Ramos (cell line): ENCODE measurements at regions not wholly inside any gene's neighbourhood (a gene's known extent, or its start where the extent isn't known, plus 50 kb on each side); places are given as distances from the start of the nearest gene placed in this dataset.

ENCODE experiments used
- in situ Hi-C: fragments of 300-500 bp; cut with MboI; formaldehyde crosslinking; loops from one replicate; pipeline ENCODE4 v1.14.3; 2022; ENCODE audit warnings: low sequenced_read_pairs; ENCODE audit not compliant: unreplicated experiment

DNA sequence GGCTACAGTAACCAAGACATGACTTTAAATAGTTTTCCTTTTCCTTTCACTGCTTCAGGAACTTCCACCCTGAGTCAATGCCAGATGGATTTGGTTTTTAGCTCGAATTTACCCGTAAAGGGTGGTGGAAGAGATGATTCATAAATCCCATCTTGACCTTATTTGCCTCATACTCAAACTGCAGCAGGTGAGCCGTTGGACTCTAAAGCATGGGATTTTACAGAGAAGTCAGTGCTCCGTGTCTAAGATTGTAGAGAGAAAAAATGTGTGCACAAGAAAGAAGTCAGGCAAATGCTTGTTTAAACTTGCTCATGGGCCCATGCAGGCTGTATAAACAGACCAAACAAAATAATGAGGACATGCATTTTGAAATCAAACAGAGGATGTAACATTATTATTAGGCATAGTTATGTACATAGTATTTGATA, 369.7 kb upstream of the TRIB2 start:
- in situ Hi-C loops: no loop called here

DNA sequence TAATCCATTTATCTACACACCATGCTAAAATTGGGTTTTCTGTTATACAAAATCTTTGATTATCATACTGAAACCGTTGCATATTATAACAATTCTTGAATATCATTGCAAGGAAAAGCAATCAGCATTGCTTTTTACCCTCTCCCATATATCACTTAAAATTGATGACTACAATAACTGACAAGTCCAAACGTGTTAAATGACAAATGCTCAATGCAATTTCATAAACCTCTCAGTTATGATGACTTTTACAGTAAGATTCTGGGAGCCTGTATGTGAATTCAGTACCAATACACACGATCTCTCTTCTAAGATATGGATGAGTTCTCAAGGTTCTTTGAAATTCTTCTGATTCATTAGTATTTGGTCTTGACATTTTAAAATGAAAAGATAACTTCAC, 368.5 kb upstream of the TRIB2 start:
- in situ Hi-C loops: no loop called here

DNA sequence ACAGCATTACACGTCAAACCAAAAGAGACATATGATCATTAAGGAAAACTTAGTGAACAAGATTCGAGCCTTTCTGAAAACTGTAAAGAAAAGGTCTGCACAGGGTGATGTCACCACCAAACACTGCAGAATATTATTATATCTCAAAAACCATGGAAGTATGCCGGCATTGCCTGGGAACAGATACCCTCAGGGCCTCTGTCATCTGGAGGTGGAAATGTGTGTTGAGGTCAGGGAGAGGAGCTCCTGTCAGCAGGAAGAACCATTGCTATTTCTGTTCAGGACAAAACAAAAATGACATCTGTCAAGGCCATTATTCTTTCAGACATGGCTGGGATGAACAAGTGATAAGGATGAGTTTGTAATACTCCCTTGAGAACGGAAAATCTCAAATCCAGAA, 365.9 kb upstream of the TRIB2 start:
- in situ Hi-C loops: no loop called here

DNA sequence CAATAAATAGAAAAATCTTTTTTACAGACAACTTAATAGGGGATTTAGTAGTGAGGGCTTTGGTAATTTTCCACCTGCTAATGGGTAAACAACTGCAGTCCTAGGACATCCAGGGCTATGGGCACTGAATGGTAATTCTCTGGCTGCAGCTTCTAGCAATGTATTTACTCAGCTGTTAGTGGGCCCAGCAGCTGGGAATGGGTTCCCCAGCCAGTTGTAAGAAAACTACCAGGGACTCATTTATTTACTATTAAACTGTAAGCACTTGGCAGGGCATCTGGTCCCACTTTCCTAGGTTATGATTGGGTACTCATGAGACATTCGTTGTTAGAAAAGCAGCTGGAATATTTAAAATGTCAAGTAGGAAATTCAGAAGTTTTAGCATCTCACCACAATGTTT, 363.8 kb upstream of the TRIB2 start:
- in situ Hi-C loops: no loop called here

DNA sequence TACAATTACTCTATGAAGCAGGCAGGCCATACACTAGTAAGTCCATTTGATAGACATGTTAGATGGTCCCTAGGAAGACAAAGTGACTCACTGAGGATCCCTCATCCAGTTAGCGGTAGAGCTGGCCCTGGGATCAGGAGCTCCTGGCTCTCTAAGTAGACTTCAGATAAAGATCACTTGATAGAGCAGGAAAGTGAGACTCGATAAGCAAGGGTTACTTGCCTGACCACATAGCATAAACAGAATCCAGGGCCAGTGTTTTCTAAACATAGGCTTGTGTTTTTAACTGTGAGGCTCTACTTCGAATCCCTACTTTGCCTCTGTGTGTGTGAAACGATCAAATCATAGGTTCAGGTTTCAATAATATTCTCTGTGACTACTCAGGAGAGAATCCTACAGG, 355.2 kb upstream of the TRIB2 start:
- in situ Hi-C loops: no loop called here

DNA sequence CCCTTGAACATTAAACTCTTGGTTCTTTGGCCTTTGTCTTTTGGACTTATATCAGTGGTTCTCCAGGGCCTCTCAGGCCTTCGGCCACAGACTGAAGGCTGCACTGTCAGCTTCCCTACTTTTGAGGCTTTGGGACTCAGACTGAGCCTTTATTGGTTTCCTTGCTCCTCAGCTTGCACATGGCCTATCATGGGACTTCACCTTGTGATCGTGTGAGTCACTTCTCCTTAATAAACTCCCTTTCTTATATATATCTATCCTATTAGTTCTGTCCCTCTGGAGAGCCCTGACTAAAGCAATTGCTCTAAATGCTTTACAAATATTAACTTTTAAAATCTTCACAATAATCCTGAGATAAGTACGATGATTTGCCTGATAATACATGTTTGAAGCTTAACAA, 353.6 kb upstream of the TRIB2 start:
- in situ Hi-C loops: no loop called here

DNA sequence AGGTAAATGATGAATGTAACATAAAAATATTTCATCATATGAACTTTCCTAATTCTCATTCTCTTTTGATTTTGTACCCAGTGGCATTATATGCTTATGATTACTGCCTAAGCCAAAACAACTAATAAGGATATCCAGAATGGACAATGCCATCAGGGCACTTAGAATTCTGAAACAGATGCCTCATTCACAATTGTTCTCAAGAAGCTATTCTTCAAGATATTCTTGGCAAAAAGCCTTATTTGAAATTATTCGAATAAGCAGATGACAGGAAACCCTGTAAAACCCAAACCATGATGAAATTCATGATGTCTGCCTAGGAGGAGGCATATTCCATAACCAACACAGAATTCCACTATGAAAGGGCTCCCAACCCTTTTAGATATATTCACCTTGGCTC, 353.2 kb upstream of the TRIB2 start:
- in situ Hi-C loops: no loop called here

DNA sequence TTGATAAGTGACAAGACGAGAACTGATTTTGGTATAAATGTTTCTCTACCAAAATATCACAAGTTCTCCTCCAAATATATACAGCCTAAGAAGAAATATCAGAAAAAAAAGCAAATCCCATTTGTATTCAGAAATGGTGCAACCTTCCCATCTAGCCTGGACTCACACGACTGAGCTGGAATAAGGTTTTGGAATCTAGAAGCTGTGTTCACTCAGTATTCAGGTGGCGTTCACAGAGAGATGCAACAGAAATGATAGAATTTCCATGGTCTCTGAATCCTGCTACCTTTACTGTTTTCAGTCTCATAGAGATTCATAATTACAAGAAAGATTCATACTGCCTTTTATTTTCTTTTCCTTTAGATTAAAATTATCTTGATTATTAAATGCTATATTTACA, 347.2 kb upstream of the TRIB2 start:
- in situ Hi-C loops: no loop called here

DNA sequence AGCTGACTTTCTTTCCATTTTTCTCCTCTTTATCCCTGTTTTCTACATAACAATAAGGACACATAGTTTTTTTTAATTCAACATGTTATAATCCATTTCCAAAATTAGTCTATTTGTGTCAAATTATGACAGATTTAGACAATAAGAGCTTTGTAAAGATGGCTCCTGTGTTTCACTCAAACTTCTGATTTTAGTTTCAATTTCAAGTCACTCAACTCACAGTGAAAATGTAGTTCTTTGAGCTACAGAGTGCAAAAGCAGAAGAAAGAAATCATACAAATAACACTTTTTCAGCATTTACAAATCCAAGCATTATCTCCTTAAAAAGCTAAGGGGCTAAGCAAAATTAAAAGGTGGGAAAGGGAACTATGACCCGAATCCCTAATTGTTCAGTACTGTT, 340.7 kb upstream of the TRIB2 start:
- in situ Hi-C loops: no loop called here

DNA sequence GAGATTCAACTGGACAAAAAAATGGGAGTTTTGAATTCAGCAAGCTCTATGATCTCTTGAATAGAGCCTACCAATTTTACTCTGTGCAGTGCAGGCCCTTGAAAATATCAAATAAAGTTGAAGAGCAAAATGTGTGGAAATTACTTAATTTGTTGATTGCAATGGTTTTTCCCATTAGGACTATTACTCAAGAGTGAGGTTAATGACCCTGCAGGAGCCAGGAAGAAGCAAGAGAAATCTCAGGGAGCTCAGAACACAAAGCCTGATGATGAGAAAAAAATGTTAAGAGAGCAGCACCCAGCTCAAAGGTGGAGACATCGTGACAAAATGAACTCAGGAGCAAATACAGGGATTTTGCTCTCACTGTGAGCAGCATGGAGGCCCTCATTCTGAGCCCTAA, 337.6 kb upstream of the TRIB2 start:
- in situ Hi-C loops: no loop called here

DNA sequence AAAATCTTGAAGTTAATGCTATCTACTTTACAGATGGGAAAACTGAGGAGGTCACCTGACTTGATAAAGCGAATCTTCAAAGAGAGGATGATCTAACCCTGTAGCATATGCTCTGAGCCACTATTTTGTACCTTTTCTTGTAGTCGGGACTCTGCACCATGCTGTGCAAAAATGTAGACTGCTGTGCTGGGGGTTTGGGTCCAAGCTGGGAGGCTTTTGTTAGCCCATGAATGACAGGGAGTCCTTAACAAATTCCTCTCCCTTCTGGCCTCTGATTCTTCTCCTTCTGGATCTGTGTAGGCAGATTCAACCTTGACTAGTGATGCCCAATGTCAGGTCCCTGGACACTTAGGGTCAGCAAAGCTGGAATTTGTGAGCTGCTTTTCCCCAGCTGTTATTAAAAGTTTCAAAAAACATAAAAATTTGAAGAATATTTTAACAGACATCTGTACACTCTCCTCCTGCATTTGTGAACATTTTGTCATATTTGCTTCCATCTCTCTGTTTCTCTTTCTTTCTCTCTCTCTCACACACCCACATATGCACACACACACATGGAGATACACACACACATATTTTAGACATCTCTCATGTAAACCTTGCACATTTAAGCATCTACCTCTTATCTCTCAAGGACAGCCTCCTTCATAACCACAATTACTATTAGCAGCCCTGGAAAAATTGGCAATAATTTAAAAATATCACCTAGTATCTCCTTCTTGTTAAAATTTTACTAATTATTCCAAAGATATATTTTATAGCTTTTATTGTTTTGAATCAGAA, 335.0 kb upstream of the TRIB2 start:
- in situ Hi-C loops: no loop called here

DNA sequence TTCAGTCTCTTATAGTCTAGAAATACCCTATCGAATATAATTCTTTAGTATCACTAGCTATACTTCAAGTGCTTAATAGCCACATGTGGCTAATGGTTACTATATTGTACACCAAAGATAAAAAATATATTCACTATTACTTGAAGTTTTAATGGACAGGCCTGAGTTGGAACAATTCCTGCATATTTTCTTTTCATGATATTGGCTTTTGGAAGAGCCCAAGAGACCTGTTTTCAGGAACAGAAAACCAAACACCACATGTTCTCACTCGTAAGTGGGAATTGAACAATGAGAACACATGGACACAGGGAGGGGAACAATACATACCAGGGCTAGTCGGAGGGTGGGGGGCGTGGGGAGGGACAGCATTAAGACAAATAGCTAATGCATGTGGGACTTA, 334.4 kb upstream of the TRIB2 start:
- in situ Hi-C loops: no loop called here

DNA sequence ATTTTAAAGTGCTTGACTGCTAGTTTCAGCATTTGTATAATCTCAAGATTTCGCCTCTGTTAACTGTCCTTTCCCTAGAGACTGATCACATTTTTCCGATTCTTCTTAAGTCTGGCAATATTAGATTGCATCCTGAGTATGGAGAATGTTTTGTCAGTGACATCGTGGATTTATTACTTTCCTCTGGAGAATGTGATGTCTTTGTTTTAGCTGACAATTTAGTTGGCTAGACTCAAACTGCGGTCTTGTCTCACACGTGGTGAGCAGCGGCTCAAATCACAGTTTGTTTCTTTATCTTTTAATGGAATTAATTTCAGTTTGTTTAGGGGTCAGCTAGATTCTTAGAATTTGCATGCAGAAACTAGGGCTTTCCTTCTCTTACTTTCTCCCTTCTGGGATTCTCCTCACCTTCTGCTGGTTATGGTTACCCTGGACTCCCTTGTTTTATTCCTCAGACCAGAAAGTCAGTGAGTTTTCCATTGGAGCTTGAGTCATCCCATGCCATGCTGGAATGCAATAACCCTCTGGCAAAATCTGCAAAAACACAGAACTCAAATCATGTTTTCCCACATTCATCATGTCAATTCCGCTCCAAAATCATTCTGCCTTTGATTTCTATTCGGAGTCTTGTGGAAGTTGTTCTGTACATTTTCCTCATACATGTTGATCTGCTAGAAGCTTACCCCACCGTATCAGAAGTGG, 327.2 kb upstream of the TRIB2 start:
- in situ Hi-C loops: no loop called here

DNA sequence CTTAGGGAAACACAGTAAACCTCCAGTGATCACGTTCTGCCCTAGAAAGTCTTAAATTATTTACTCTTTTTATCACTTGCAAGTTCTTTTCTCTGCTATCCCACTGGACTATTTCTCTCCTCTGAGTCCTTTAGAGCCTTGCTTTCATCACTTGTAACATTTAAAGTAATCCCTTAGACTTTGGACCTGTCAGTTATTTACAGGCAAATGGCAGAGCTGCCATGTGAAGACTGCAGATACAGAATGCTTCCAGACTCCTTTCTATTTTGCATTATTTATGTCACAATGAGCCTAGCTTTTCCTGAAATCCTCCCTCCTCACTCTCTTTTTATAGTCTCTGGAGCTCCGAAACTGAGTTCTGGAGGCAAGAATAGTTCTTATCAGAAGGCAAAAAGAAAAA, 325.6 kb upstream of the TRIB2 start:
- in situ Hi-C loops: no loop called here

DNA sequence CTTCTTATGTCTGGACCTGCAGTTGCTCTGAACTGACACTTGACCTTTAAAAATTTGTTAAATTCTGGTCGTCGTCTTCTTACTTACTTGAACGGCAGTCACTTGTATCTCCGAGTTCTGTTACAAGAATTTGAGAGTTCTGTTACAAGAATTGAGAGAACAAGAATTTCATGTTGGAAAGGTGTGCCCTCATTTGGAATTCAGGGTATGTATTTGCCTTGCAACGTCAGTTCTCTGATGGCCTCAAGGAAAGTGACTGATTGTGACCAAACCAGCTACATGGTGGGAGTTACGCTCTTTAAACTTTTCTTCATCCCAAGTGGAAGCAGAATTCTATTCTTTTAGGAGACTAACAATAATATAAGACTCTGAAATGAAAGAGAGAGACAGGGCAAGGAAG, 320.0 kb upstream of the TRIB2 start:
- in situ Hi-C loops: no loop called here

DNA sequence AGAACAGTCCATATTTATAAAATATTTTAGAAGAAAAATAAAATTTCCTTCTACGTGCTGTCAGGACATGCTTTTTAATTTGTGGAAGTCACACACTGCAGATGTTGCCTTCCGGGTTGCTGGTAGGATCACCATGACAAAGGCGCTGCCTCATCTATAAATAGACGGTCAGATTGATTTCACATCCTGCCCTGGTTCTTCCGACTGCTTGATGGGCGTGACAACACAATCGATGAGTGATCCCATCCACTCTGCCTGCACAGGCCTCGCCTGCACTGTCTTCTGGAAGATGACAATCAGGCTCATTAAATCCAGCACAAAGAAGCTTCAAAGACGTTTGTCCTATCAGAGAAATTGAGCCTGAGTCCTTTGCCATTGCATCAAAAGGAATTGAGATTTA, 318.9 kb upstream of the TRIB2 start:
- in situ Hi-C loops: no loop called here

DNA sequence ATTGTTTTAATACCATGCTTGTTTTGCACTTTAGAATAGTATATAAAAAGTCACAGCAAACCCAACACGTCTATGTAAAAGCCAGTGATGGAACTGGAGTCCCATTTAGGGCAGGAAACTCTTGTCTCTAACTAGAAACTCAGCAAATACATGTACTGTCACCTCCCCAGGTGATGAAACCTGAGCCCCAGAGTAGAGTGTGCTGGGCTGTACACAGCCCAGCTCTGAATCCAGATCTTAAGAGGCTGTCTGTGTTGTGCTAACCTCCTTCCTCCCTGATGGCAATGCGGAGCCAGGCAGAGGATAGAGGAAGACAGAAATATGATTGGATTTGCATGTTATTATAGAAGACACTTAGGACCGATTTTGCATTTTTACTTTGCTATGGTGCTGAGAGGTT, 317.5 kb upstream of the TRIB2 start:
- in situ Hi-C loops: no loop called here

DNA sequence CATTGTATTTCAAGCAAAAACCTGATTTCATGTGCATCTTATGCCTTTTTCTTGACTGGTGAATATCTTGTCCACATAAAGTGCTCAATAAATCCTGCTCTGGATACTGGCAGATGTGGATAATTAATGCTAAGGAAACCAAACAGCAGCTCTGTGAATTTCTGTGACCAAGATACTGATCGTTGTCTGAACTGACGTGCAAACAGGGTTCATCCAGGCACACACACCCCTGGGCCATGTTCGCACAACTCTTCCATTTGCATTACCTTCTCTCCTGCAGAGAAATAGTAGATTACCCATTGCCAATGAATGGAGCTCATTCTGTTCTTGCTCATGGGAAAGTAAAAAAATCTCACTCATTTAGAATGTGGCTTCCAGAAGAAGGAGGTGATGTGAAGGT, 316.2 kb upstream of the TRIB2 start:
- in situ Hi-C loops: no loop called here

DNA sequence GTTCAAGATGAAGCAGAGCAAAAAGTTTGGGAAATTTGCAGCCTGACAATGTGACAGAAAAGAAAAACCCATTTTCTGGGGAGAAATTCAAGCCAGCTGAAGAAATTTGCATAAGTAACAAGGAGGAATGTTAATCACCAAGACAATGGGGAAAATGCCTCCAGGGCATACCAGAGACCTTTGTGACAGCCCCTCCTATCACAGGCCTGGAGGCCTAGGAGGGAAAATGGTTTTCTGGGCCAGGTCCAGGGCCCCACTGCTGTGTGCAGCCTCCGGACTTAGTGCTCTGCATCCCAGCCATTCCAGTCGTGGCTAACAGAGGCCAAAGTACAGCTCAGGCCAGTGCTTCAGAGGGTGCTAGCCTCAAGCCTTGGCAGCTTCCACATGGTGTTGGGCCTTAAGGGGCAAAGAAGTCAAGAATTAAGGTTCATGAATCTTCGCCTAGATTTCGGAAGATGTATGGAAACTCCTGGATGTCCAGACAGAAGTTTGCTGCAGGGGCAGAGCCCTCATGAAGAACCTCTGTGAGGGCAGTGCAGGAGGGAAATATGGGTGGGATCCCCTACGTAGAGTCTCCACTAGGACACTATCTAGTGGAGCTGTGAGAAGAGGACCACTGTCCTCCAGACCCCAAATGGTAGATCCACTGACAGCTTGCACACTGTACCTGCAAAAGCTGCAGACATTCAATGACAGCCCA, 314.1 kb upstream of the TRIB2 start:
- in situ Hi-C loops: no loop called here

DNA sequence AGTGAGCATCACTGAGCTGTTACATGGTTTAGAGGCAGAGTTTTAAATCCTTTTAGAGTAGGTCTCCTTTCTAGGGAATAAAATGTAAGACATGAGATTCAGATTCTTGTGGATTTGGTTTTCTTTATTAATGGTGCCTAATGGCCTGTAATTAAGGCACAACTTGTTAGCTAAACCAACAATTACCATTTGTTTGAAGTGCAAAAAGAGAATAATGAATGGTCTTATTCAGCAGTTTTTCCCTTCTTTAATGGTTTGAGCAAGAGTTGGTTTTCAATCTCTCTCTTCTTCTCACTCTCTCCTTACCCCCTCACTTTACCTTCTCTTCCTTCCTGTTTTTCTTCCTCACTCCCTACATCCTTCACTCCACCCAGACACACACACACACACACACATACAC, 312.2 kb upstream of the TRIB2 start:
- in situ Hi-C loops: no loop called here

DNA sequence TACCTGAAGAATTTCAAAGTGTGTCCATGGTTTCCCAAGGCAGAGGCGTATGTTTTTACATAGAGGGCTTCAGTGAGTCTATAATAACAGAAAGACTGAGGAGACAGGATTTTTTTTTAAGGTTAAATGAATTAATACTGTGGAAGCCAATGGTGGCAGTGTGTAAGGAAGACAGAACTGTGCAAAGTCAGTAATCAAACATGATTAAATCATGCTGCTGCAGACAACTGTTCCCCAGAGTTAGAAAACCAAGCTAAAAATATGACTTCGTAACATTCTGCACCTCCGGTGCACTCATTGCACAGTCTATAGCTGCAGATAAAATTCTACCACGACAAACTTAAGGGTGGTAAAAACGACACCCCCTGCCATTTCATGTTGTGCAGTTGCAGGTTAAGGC, 309.6 kb upstream of the TRIB2 start:
- in situ Hi-C loops: no loop called here
